ENCODE measurements at regions not wholly inside any gene's neighbourhood (a gene's known extent, or its start where the extent isn't known, plus 50 kb on each side); places are given as distances from the start of the nearest gene placed in this dataset.
"Not testable (repeated sequence)": the region's sequence is repeated elsewhere in the genome, so short reads cannot be mapped to it uniquely, and the experiment has no call there.

GRCh38 chr18:14978191-14978590 lies 230.2 kb downstream of the ANKRD30B start (continued):
- TF ChIP-seq ZNF521 (tag by site-specific recombination; IDR thresholded peaks at IDR 0.05) (no peak), ZNF473 (tag by site-specific recombination; IDR thresholded peaks at IDR 0.05) (no peak), ZNF747 (tag by site-specific recombination; IDR thresholded peaks at IDR 0.05) (no peak), BCL11A (tag by site-specific recombination; IDR thresholded peaks at IDR 0.05; ENCODE audit: low read depth) (no peak), ZNF239 (tag by site-specific recombination; IDR thresholded peaks at IDR 0.05) (no peak), ZNF18 (tag by site-specific recombination; IDR thresholded peaks at IDR 0.05) (no peak), ZNF843 (tag by site-specific recombination; IDR thresholded peaks at IDR 0.05) (no peak)

- POLR2A ChIA-PET: no interaction called here
- H3K4me1 ChIP-seq (ENCODE audit: control insufficient read depth, insufficient read depth, low read length): no peaks in the 10 kb centered on the region
- TF ChIP-seq ZNF335 (tag by site-specific recombination; conservative IDR thresholded peaks at IDR 0.05): peak; percentile 44; the same call in 1 of the 2 replicates
- TF ChIP-seq WT1 (tag by site-specific recombination; IDR thresholded peaks at IDR 0.05): no peak
- TF ChIP-seq ZNF654 (tag by site-specific recombination; IDR thresholded peaks at IDR 0.05; ENCODE audit: low read depth): peak; percentile 38
- TF ChIP-seq ZNF777 (tag by site-specific recombination; IDR thresholded peaks at IDR 0.05; ENCODE audit: borderline replicate concordance): no peak
- no peak for TF ChIP-seq ZNF132 (tag by site-specific recombination; IDR thresholded peaks at IDR 0.05; ENCODE audit: borderline replicate concordance)
- no peaks in the 10 kb centered on the region for H3K36me3 ChIP-seq (ENCODE audit: control insufficient read depth in 2 of 2, insufficient read depth in 1 of 2, low read length in 2 of 2)
- no peak overlapping the region for H3K27ac ChIP-seq (ENCODE audit: extremely low read depth, low read depth, low read length)
- CTCF ChIA-PET: interaction anchor here (0.6 to 1.6 kb wide), 9 partner anchors 10 to 1097 kb away, joined by 3 to 6 read pairs (median 4); no protein-coding TSS in a partner anchor
- H3K9me3 ChIP-seq (ENCODE audit: control insufficient read depth, insufficient read depth, low read depth, low read length): no peaks in the 10 kb centered on the region
- H3K4me3 ChIP-seq (ENCODE audit: low read depth, low read length): no peak overlapping the region
Measured at GRCh38 chr18:14978962-14979535, 231.1 kb downstream of the ANKRD30B start.

- H3K36me3 ChIP-seq (ENCODE audit: control insufficient read depth in 2 of 2, insufficient read depth in 1 of 2, low read length in 2 of 2): no peaks in the 10 kb centered on the region
- H3K9me3 ChIP-seq (ENCODE audit: control insufficient read depth, insufficient read depth, low read depth, low read length): no peaks in the 10 kb centered on the region
- no peaks in the 10 kb centered on the region for H3K4me1 ChIP-seq (ENCODE audit: control insufficient read depth, insufficient read depth, low read length)
- no peak overlapping the region for H3K4me3 ChIP-seq (ENCODE audit: low read depth, low read length)
- no peak overlapping the region for H3K27ac ChIP-seq (ENCODE audit: extremely low read depth, low read depth, low read length)
- CTCF ChIA-PET: no interaction called here
- no peak for TF ChIP-seq YY1 (tag by site-specific recombination; IDR thresholded peaks at IDR 0.05)
- no peak for TF ChIP-seq SCRT2 (tag by site-specific recombination; IDR thresholded peaks at IDR 0.05)
- no peak for TF ChIP-seq GLIS2 (tag by site-specific recombination; IDR thresholded peaks at IDR 0.05)
- TF ChIP-seq ZFP69B (tag by site-specific recombination; IDR thresholded peaks at IDR 0.05): no peak
- TF ChIP-seq ZBTB17 (tag by site-specific recombination; IDR thresholded peaks at IDR 0.05): no peak
- POLR2A ChIA-PET: no interaction called here
Measured at GRCh38 chr18:14979875-14980274, 231.9 kb downstream of the ANKRD30B start.

GRCh38 chr18:14984531-14984930 lies 236.6 kb downstream of the ANKRD30B start:
- TF ChIP-seq BCL11B (tag by site-specific recombination; IDR thresholded peaks at IDR 0.05; ENCODE audit: low read depth) (peak; percentile 61; the same call in 1 of the 2 replicates), ZBTB48 (tag by site-specific recombination; IDR thresholded peaks at IDR 0.05) (peak; percentile 56)
- POLR2A ChIA-PET, CTCF ChIA-PET: not testable (repeated sequence)

GRCh38 chr18:14985291-14986013 lies 237.5 kb downstream of the ANKRD30B start:
- POLR2A ChIA-PET; H3K9me3 ChIP-seq (ENCODE audit: control insufficient read depth, insufficient read depth, low read depth, low read length): not testable (repeated sequence)
- CTCF ChIA-PET: interaction anchor here (0.6 kb wide), 1 partner anchor 38 kb away, joined by 4 read pairs; no protein-coding TSS in a partner anchor

More at GRCh38 chr18:14984531-14984930, 236.6 kb downstream of the ANKRD30B start:
- not testable (repeated sequence) for H3K36me3 ChIP-seq (ENCODE audit: control insufficient read depth in 2 of 2, insufficient read depth in 1 of 2, low read length in 2 of 2); H3K4me3 ChIP-seq (ENCODE audit: low read depth, low read length); H3K9me3 ChIP-seq (ENCODE audit: control insufficient read depth, insufficient read depth, low read depth, low read length); H3K27ac ChIP-seq (ENCODE audit: extremely low read depth, low read depth, low read length); H3K4me1 ChIP-seq (ENCODE audit: control insufficient read depth, insufficient read depth, low read length)

GRCh38 chr18:14987377-14987776 lies 239.4 kb downstream of the ANKRD30B start:
- CTCF ChIA-PET; H3K4me1 ChIP-seq (ENCODE audit: control insufficient read depth, insufficient read depth, low read length); POLR2A ChIA-PET; H3K9me3 ChIP-seq (ENCODE audit: control insufficient read depth, insufficient read depth, low read depth, low read length); H3K27ac ChIP-seq (ENCODE audit: extremely low read depth, low read depth, low read length); H3K4me3 ChIP-seq (ENCODE audit: low read depth, low read length); H3K36me3 ChIP-seq (ENCODE audit: control insufficient read depth in 2 of 2, insufficient read depth in 1 of 2, low read length in 2 of 2): not testable (repeated sequence)

More at GRCh38 chr18:14985291-14986013, 237.5 kb downstream of the ANKRD30B start:
- not testable (repeated sequence) for H3K27ac ChIP-seq (ENCODE audit: extremely low read depth, low read depth, low read length); H3K36me3 ChIP-seq (ENCODE audit: control insufficient read depth in 2 of 2, insufficient read depth in 1 of 2, low read length in 2 of 2); H3K4me3 ChIP-seq (ENCODE audit: low read depth, low read length); H3K4me1 ChIP-seq (ENCODE audit: control insufficient read depth, insufficient read depth, low read length)
